ENCODE measurements at regions not wholly inside any gene's neighbourhood (a gene's known extent, or its start where the extent isn't known, plus 50 kb on each side); places are given as distances from the start of the nearest gene placed in this dataset.

DNA sequence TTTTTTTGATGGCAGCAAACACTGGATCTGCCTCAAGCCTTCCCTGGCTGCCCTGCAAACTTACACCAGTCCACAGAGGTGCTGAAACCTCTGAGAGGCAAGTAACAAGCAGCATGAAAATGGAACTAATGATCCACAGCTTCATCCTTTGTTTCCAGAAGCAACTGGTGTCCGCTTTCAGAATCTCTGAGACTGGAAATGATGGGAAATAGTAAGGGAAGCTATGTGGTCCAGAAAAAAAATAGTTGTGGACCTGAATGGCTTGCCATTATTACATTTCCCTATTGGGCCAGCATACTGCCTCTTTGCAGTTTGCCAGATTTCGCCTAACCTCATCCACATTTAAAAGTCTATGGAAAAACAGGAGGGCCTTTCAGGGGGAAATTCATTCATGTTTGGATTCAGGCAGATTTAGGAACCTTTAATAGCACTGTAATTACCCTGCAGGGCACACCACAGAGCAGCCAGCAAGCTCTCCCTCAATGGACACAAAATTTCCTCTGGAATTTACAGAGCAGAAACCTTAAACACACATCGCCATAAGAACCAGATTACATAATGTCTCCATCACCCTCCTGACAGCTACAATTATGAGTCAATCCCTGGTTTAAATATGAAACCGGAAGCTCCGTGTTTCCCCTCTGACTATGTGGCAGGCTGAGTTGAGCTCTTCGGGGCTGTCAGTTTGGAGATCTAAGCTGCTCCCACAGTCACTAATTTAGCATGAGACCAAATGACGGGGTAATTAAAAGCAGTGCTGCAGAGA, 134.4 kb downstream of the TMCO5A start:
- Histone ChIP-seq H3K9me3 (no peaks in the 10 kb centered on the region), H3K4me3 (no peak overlapping the region), H3K4me1 (peaks cover 27% of the 10 kb centered on the region), H3K27me3 (no peaks in the 10 kb centered on the region), H3K36me3 (ENCODE audit: low read depth, missing control alignments) (no peaks in the 10 kb centered on the region), H3K27ac (peak overlapping the region in 1 of 2 donors; percentile 6)
- intact Hi-C loops (cut with DNase I; ENCODE audit: low total_unique reads): no loop called here
- no peak for DNase-seq
- no peak for TF ChIP-seq POLR2A (IDR thresholded peaks at IDR 0.05)
- TF ChIP-seq, protein P1, sequence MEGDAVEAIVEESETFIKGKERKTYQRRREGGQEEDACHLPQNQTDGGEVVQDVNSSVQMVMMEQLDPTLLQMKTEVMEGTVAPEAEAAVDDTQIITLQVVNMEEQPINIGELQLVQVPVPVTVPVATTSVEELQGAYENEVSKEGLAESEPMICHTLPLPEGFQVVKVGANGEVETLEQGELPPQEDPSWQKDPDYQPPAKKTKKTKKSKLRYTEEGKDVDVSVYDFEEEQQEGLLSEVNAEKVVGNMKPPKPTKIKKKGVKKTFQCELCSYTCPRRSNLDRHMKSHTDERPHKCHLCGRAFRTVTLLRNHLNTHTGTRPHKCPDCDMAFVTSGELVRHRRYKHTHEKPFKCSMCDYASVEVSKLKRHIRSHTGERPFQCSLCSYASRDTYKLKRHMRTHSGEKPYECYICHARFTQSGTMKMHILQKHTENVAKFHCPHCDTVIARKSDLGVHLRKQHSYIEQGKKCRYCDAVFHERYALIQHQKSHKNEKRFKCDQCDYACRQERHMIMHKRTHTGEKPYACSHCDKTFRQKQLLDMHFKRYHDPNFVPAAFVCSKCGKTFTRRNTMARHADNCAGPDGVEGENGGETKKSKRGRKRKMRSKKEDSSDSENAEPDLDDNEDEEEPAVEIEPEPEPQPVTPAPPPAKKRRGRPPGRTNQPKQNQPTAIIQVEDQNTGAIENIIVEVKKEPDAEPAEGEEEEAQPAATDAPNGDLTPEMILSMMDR (IDR thresholded peaks at IDR 0.05): no peak
- WGBS, 2 donors: 40 to 46% methylated on average over 7 of the region's 7 CpGs

DNA sequence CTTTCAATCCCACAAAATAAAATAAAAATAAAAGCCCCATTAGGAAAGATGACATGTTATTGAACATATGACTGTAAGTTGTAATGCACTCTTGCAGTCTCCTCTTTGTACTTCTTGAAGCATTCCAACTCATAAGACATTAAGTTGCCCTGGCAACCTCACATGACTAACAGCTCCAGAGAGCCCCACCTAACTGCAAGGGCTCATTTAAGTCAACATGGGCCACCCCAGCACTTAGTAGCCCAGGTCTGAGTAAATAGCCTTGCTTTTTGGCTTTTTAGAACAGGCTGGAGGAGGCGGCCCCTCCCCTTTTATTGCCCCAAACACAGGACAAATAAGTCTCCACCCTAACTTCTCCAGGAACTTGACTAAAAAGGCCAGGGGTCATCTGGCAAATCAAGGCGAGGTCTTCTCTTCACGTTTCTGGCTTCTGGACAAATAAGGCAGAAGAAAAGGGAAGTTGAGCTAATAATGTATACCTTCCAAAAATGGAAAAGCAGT, 135.1 kb downstream of the TMCO5A start:
- Histone ChIP-seq H3K4me3 (no peak overlapping the region), H3K36me3 (ENCODE audit: low read depth, missing control alignments) (no peaks in the 10 kb centered on the region), H3K27ac (peak overlapping the region in 1 of 2 donors; percentile 6), H3K4me1 (peaks cover 29% of the 10 kb centered on the region), H3K27me3 (no peaks in the 10 kb centered on the region), H3K9me3 (no peaks in the 10 kb centered on the region)
- no peak for TF ChIP-seq POLR2A (IDR thresholded peaks at IDR 0.05)
- TF ChIP-seq, protein P1 (IDR thresholded peaks at IDR 0.05): no peak
- 55 to 62% methylated on average over 3 of the region's 3 CpGs for WGBS, 2 donors
- DNase-seq: peak; percentile 34
- intact Hi-C loops (cut with DNase I; ENCODE audit: low total_unique reads): loop anchor here (10.0 kb wide), 1 partner anchor 185 kb away; the partner anchor contains the start of gene SPRED1

DNA sequence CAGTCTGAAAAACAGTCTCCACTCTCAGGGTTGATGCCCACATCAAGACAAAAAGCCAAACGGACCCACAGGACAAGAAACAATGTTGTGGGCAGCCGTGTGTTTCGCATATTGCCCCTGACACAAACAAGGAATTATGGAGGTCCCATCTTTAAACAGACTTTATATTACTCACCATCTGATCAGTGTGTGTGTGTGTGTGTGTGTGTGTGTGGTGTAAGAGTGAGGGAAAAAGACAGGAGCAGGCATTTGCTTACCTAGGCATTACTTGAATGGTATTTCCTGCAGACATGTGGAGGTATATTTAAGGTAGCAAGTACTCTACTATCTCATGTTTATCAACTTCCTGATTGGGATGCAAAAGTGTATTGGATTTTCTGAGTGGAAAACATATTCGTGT, 136.3 kb downstream of the TMCO5A start:
- H3K27ac ChIP-seq: no peak overlapping the region
- H3K36me3 ChIP-seq (ENCODE audit: low read depth, missing control alignments): no peaks in the 10 kb centered on the region
- peaks cover 29% of the 10 kb centered on the region for H3K4me1 ChIP-seq
- H3K4me3 ChIP-seq: no peak overlapping the region
- DNase-seq: no peak
- H3K9me3 ChIP-seq: no peaks in the 10 kb centered on the region
- WGBS, 2 donors: 82 to 88% methylated on average over 4 of the region's 4 CpGs
- no peaks in the 10 kb centered on the region for H3K27me3 ChIP-seq
- TF ChIP-seq, protein P1 (IDR thresholded peaks at IDR 0.05): no peak
- TF ChIP-seq POLR2A (IDR thresholded peaks at IDR 0.05): no peak
- intact Hi-C loops (cut with DNase I; ENCODE audit: low total_unique reads): loop anchor here (10.0 kb wide), 1 partner anchor 184 kb away; the partner anchor contains the start of gene SPRED1

DNA sequence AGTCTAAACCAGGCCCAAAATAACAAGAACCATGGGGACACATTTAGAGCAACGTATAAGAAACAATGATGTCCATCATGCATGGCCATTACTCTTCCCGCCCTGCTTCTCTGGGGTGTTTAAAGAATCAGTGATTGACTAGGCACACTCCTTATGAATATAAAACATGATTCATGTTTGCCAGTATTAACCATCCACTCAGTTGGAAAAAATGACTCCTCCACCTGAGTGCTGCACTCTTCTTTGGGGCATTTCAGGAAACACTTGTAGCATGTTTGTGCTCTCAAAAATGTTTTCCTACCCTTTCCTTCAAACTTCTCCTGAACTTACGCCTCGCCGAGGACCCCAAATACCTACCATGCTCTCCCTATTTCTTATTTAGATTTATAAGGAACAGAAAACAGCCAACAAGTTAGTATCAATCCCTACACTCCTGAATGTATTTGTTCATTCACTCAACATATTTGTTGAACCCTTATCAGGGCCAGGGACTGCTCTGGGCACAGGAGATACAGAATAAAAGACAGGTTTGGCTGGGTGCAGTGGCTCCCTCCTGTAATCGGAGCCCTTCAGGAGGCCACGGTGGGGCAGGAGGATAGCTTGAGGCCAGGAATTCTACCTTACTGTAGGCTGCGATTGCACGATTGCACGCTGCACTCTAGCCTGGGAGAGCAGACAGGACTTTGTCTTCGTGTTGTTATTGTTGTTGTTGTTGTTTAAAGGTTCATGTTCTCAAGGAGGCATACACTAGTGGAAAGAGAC, 137.0 kb downstream of the TMCO5A start:
- Histone ChIP-seq H3K27ac (peak overlapping the region; percentile 82 to 93), H3K4me3 (peak overlapping the region in 1 of 2 donors; percentile 76), H3K27me3 (no peaks in the 10 kb centered on the region), H3K36me3 (ENCODE audit: low read depth, missing control alignments) (no peaks in the 10 kb centered on the region), H3K9me3 (no peaks in the 10 kb centered on the region), H3K4me1 (peaks cover 29% of the 10 kb centered on the region)
- TF ChIP-seq, protein P1 (IDR thresholded peaks at IDR 0.05): no peak
- TF ChIP-seq POLR2A (IDR thresholded peaks at IDR 0.05): no peak
- 63 to 74% methylated on average over 11 of the region's 11 CpGs for WGBS, 2 donors
- intact Hi-C loops (cut with DNase I; ENCODE audit: low total_unique reads): loop anchor here (10.0 kb wide), 1 partner anchor 183 kb away; the partner anchor contains the start of gene SPRED1
- DNase-seq: no peak
